ENCODE measurements at regions not wholly inside any gene's neighbourhood (a gene's known extent, or its start where the extent isn't known, plus 50 kb on each side); places are given as distances from the start of the nearest gene placed in this dataset.
"Not testable (repeated sequence)": the region's sequence is repeated elsewhere in the genome, so short reads cannot be mapped to it uniquely, and the experiment has no call there.

DNA sequence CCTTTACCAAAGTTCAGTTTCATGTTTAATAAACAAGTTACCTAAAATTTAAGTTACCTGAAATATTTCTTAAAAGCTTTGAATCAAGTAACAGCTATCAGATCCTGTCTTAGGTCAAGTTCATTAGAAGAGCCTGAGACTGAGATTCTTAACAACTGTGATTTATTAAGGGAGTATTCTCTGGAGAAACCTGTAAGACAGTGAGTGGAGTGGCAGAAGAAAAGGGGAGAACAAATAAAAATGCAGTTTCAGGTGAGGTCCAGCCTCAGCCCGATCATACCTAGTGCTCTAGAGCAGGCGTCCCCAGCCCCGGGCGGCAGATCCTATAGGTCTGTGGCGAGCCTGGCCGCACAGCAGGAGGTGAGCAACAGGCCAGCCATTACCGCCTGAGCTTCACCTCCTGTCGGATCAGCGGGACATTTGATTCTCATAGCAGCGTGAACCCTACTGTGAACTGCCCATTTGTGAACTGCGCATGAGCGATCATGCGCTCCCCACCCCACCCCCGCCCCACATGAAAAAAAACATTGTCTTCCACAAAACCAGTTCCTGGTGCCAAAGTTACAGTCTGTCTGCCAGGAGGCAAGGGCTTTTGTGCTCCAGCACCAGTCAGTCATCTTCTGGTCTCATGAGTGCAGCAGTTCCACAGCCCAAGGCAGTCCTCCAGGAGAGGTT is 59.2 kb upstream of the ADGRB3 start:
- Mint-ChIP-seq H3K27ac (no peak overlapping the region), H3K4me1 (no peaks in the 10 kb centered on the region), H3K4me3 (no peak overlapping the region), H3K36me3 (no peaks in the 10 kb centered on the region), H3K27me3 (peaks cover 3% of the 10 kb centered on the region), H3K9me3 (no peaks in the 10 kb centered on the region)
- DNase-seq (no peak), ATAC-seq (ENCODE audit: low read depth) (no peak)
- POLR2A ChIA-PET = no interaction called here

DNA sequence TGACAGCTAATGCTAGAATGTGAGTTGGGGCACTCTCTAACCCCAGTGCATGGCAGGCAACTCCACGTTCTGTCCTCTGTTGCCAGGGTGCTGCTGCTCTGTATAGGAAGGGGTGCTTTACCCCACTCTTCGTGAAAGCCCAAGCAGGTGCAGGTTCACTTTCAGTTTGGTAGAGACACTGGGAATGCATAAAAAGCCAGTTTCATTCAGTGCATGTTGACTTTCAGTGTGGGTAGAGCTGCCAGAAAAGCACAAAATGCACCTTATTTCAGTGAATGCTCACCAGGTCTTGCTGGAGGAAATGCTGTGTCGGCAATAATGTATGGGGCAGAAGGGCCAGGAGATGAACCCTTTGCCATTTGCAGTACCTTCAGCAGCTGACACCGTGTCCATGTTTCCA is 62.1 kb upstream of the ADGRB3 start:
- H3K27me3 Mint-ChIP-seq = peaks cover 3% of the 10 kb centered on the region
- no peak for DNase-seq
- peaks cover 1% of the 10 kb centered on the region for H3K9me3 Mint-ChIP-seq
- POLR2A ChIA-PET = no interaction called here
- H3K27ac Mint-ChIP-seq = no peak overlapping the region
- no peak overlapping the region for H3K4me3 Mint-ChIP-seq
- H3K36me3 Mint-ChIP-seq = no peaks in the 10 kb centered on the region
- no peak for ATAC-seq (ENCODE audit: low read depth)
- H3K4me1 Mint-ChIP-seq = no peaks in the 10 kb centered on the region

DNA sequence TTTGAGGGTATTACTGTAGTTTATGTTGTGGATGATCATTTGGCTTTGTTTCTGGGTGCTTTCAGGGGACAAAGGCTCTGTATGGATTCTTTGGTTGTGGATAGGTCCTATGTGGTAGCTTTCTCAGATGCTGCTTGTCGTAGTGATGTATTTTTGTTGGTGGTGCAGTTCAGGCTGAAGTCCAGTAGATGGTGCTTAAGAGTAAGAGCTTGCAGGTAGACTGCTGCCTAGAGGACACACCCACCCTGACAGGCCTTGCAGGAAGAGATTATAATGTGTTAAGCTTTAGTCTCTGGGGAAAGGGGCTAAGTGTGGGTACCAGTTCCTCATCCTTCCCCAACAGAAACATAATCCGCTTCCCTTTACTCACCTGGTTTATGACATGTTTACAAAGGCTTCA is 62.6 kb upstream of the ADGRB3 start:
- Mint-ChIP-seq H3K4me3 (no peak overlapping the region), H3K27ac (no peak overlapping the region), H3K36me3 (no peaks in the 10 kb centered on the region), H3K27me3 (peaks cover 3% of the 10 kb centered on the region), H3K4me1 (no peaks in the 10 kb centered on the region), H3K9me3 (peaks cover 1% of the 10 kb centered on the region)
- ATAC-seq (ENCODE audit: low read depth) = no peak
- POLR2A ChIA-PET = no interaction called here
- no peak for DNase-seq

DNA sequence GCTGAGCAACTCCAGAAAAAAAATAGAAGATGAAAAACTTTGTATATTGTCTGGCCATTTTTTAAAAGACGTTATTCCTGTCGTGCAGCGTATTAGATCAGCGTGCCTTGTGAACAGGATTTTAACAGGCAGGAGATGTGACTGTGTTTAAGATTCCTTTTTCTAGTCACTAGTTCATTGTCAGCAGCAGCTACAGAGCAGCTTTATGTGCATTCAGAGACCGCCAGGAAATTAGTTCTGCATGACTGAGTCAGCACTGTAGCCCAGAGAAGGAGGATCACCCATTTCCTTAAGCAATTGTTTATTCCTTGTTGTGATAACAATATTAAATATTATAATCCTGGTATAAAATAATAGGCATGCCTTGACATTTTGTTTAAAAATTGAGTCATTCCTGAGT is 75.4 kb upstream of the ADGRB3 start:
- H3K9me3 Mint-ChIP-seq = no peaks in the 10 kb centered on the region
- H3K4me3 Mint-ChIP-seq = no peak overlapping the region
- no peaks in the 10 kb centered on the region for H3K4me1 Mint-ChIP-seq
- no peaks in the 10 kb centered on the region for H3K36me3 Mint-ChIP-seq
- POLR2A ChIA-PET = no interaction called here
- ATAC-seq (ENCODE audit: low read depth) (no peak), DNase-seq (no peak)
- no peak overlapping the region for H3K27ac Mint-ChIP-seq
- H3K27me3 Mint-ChIP-seq = no peaks in the 10 kb centered on the region

DNA sequence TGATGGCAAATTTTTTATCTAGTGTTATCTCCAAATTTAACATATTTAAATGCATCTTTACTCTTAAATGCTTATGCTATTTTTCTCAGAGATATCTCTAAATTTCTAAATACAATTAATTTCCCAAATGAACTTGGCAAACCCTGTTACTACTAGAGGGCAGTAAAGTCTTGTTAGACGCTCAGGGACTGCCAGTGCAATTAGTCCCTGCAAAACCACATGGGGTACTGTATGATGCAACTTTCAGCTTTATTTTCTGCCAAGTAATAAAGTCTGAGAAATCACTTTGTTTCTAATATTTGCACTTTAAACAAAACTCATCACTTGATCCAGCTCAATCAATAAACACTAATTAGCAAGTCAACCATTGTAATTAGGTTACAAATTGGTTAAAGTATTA is 76.0 kb upstream of the ADGRB3 start:
- Mint-ChIP-seq H3K36me3 (no peaks in the 10 kb centered on the region), H3K27me3 (no peaks in the 10 kb centered on the region), H3K9me3 (no peaks in the 10 kb centered on the region), H3K4me3 (no peak overlapping the region), H3K4me1 (no peaks in the 10 kb centered on the region), H3K27ac (no peak overlapping the region)
- no peak for ATAC-seq (ENCODE audit: low read depth)
- DNase-seq = no peak
- POLR2A ChIA-PET = no interaction called here

DNA sequence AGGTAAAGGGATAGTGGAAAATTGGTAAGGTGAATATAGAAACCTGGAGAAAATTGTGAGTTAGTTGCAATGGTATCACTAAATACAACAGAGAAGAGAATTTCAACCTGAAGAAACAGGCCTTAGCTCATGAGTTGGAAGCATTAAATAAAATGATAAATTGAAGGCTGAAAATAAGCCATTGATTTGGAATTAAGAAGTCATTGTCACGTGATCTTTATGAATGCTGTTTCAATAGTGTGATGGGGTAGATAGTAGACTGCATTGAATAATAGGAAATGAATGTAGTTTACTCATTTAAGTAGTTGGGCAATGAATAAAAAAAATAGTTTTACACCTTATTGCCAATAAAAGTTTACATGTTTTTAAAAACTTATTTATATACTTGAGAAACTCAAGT is 88.5 kb upstream of the ADGRB3 start:
- Mint-ChIP-seq H3K36me3 (no peaks in the 10 kb centered on the region), H3K4me3 (no peak overlapping the region), H3K9me3 (peaks cover 9% of the 10 kb centered on the region), H3K27me3 (no peaks in the 10 kb centered on the region), H3K27ac (no peak overlapping the region), H3K4me1 (no peaks in the 10 kb centered on the region)
- ATAC-seq (ENCODE audit: low read depth) = no peak
- no peak for DNase-seq
- POLR2A ChIA-PET = no interaction called here

DNA sequence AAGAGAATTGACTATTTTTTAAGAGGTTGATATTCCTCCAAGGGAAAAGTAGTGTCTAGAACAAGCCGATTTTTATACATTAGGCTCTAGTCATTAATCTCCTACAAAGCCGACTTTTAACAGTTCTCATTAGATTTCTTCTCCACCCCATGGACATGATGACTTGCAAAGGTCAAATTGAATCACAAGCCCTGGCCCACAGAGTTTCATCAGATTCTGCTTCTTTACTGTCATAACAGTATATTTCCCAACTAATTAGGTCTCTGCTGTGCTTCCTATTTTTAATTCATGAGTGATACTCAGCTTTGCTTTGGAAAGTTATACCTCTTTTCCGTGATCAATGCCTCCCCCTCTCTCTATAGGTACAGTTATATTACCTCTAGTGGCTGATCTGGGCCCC is 90.6 kb upstream of the ADGRB3 start:
- Mint-ChIP-seq H3K36me3 (no peaks in the 10 kb centered on the region), H3K27me3 (no peaks in the 10 kb centered on the region), H3K27ac (no peak overlapping the region), H3K4me3 (no peak overlapping the region), H3K4me1 (no peaks in the 10 kb centered on the region), H3K9me3 (peaks cover 7% of the 10 kb centered on the region)
- DNase-seq (no peak), ATAC-seq (ENCODE audit: low read depth) (no peak)
- POLR2A ChIA-PET = no interaction called here

DNA sequence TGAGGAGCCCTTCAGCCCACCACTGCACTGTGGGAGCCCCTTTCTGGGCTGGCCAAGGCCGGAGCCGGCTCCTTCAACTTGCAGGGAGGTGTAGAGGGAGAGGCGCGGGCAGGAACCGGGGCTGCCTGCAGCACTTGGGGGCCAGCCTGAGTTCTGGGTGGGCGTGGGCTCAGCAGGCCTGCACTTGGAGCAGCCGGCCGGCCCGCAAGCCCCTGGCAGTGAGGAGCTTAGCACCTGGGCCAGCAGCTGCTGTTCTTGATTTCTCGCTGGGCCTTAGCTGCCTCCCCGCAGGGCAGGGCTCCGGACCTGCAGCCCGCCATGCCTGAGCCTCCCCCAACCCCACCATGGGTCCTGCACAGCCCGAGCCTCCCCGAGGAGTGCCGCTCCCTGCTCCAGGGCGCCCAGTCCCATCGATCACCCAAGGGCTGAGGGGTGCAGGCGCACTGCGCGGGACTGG is 101.7 kb upstream of the ADGRB3 start:
- H3K4me3 Mint-ChIP-seq = no peak overlapping the region
- no peak overlapping the region for H3K27ac Mint-ChIP-seq
- POLR2A ChIA-PET = no interaction called here
- no peaks in the 10 kb centered on the region for H3K27me3 Mint-ChIP-seq
- no peak for DNase-seq
- no peaks in the 10 kb centered on the region for H3K9me3 Mint-ChIP-seq
- H3K36me3 Mint-ChIP-seq = no peaks in the 10 kb centered on the region
- ATAC-seq (ENCODE audit: low read depth) = no peak
- no peaks in the 10 kb centered on the region for H3K4me1 Mint-ChIP-seq

DNA sequence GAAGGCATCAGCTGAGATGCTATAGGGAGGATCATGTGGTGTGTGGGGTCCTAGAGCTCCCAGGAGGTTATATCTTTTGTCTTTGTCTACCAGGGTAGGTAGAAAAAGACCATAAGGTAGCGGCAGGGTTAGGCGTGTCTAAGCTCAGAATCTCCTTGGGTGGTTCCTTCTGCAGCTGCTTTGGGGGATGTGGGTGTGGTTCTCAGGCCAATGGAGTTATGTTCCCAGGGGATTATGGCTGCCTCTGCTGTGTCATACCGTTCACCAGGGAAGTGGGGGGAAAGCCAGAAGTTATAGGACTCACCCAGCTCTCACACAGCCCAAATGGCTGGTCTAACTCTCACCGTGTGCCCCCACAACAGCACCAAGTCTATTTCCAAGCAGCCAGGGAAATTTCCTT is 107.4 kb upstream of the ADGRB3 start:
- Mint-ChIP-seq H3K36me3 (no peaks in the 10 kb centered on the region), H3K27ac (no peak overlapping the region), H3K4me3 (no peak overlapping the region), H3K27me3 (no peaks in the 10 kb centered on the region), H3K9me3 (peaks cover 1% of the 10 kb centered on the region), H3K4me1 (no peaks in the 10 kb centered on the region)
- no peak for ATAC-seq (ENCODE audit: low read depth)
- no peak for DNase-seq
- POLR2A ChIA-PET = no interaction called here

DNA sequence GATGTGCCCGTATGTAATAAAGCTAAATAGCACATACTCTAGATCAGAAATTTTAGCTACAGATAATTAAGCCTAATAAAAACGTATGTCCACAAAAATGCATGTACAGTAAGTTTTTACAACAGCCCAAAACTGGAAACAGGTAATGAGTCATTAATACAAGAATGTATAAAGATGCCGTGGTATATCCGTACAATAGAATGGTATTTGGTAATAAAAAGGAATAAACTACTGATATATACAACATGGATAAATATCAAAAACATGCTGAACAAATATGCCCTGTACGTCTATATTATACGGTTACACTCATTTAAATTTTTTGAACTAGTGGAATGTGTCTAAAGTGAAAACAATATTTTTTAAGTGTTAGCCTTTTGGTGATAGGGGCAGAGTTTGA is 128.2 kb upstream of the ADGRB3 start:
- H3K4me1 Mint-ChIP-seq = no peaks in the 10 kb centered on the region
- no peak for DNase-seq
- no peak overlapping the region for H3K27ac Mint-ChIP-seq
- POLR2A ChIA-PET = no interaction called here
- ATAC-seq (ENCODE audit: low read depth) = no peak
- H3K36me3 Mint-ChIP-seq = no peaks in the 10 kb centered on the region
- H3K27me3 Mint-ChIP-seq = no peaks in the 10 kb centered on the region
- no peak overlapping the region for H3K4me3 Mint-ChIP-seq
- peaks cover 1% of the 10 kb centered on the region for H3K9me3 Mint-ChIP-seq

DNA sequence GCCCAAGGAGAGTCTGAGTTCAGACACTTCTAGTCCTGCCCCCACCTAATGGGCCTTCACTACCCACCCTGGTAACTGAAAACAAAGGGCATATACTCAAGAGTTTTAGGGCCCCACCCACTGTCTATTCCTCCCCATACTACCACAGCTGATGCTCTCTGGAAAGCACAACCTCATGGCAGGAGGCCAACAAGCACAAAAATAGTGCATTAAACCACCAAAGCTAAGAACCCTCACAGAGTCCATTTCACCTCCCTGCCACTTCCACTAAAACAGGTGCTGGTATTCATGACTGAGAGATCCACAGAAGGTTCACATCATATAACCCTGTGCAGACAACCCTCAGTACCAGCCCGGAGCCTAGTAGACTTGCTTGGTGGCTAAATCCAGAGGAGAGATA is 132.1 kb upstream of the ADGRB3 start:
- H3K36me3 Mint-ChIP-seq = no peaks in the 10 kb centered on the region
- H3K9me3 Mint-ChIP-seq = peaks cover 1% of the 10 kb centered on the region

DNA sequence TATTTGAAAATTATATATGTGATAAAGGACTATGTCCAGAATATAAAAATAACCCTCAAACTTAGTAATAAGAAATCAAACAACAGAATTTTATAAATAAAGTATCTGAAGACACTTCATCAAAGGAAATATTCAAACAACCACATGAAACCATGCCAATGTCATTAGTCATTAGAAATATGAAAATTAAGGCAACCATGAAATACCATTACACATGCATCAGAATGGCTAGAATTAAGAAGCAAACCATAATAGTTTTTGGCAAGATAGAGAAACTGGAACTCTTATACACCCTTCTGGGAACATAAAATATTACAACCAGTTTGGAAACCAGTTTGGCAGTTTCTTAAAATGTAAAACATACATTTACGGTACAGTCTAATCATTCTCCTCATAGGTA is 137.2 kb upstream of the ADGRB3 start:
- Mint-ChIP-seq H3K27ac (no peak overlapping the region), H3K4me3 (no peak overlapping the region), H3K9me3 (peaks cover 1% of the 10 kb centered on the region), H3K36me3 (no peaks in the 10 kb centered on the region), H3K4me1 (no peaks in the 10 kb centered on the region), H3K27me3 (no peaks in the 10 kb centered on the region)
- DNase-seq = no peak
- POLR2A ChIA-PET = no interaction called here
- no peak for ATAC-seq (ENCODE audit: low read depth)

More for the DNA sequence above, 132.1 kb upstream of the ADGRB3 start:
- no peaks in the 10 kb centered on the region for H3K27me3 Mint-ChIP-seq
- H3K4me3 Mint-ChIP-seq = no peak overlapping the region
- no peak for ATAC-seq (ENCODE audit: low read depth)
- no peak for DNase-seq
- H3K4me1 Mint-ChIP-seq = no peaks in the 10 kb centered on the region
- no peak overlapping the region for H3K27ac Mint-ChIP-seq
- POLR2A ChIA-PET = no interaction called here

DNA sequence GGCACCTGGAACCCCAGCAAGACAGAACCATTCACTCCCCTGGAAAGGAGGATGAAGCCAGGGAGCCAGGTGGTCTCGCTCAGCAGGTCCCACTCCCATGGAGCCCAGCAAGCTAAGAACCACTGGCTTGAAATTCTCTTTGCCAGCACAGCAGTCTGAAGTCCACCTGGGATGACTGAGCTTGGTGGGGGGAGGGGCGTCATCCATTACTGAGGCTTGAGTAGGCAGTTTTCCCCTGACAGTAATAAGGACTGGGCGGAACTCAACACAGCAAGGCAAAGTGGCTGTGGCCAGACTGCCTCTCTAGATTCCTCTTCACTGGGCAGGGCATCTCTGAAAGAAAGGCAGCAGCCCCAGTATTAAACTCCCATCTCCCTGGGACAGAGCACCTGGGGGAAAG is 140.2 kb upstream of the ADGRB3 start:
- H3K9me3 Mint-ChIP-seq; H3K27me3 Mint-ChIP-seq; DNase-seq; H3K36me3 Mint-ChIP-seq; H3K27ac Mint-ChIP-seq; ATAC-seq (ENCODE audit: low read depth); POLR2A ChIA-PET; H3K4me1 Mint-ChIP-seq; H3K4me3 Mint-ChIP-seq: not testable (repeated sequence)

DNA sequence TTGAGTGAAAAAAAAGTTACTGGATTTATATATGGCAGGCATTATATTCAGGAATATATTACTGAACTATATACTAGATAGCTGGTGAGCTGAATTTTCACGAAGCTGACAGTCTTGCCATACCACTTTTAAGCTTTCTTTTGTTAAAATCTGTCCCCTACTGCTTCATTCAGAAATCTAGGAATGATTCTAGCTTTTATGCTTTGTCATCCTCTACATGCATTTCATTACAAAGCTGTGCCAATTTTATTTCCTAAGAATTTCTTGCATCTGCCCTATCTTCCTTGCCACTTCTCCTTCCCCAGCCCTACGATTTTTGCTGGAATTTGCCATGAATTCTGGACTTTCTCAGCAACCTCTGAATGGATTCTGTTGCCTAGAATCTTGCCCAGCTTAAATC is 158.5 kb upstream of the ADGRB3 start:
- no peak for ATAC-seq (ENCODE audit: low read depth)
- H3K27ac Mint-ChIP-seq = no peak overlapping the region
- DNase-seq = no peak
- no peak overlapping the region for H3K4me3 Mint-ChIP-seq
- H3K36me3 Mint-ChIP-seq = no peaks in the 10 kb centered on the region
- POLR2A ChIA-PET = no interaction called here
- no peaks in the 10 kb centered on the region for H3K4me1 Mint-ChIP-seq
- H3K27me3 Mint-ChIP-seq = no peaks in the 10 kb centered on the region
- peaks cover 1% of the 10 kb centered on the region for H3K9me3 Mint-ChIP-seq
